Mammary epithelial cell (primary cell): ENCODE measurements at regions not wholly inside any gene's neighbourhood (a gene's known extent, or its start where the extent isn't known, plus 50 kb on each side); places are given as distances from the start of the nearest gene placed in this dataset.

ENCODE experiments used
- CTCF ChIP-seq, 2 donors: IDR thresholded peaks in 1 of 2; conservative IDR thresholded peaks in 1 of 2; 2 replicates each; pipeline ENCODE4 v1.5.1; 2011 to 2012; ENCODE audit warnings: inconsistent platforms in 2 of 2, low read length in 2 of 2, mild to moderate bottlenecking in 2 of 2, control low read depth in 1 of 2, low read depth in 1 of 2; ENCODE audit not compliant: insufficient read depth in 1 of 2; ENCODE audit errors: extremely low read depth in 1 of 2
- EZH2 ChIP-seq: IDR thresholded peaks from 2 replicates; pipeline ENCODE4 v1.6.1; 2012; ENCODE audit warnings: low read length, inconsistent platforms, borderline replicate concordance

GRCh38 chr4:136768213-136768924 is 763.9 kb downstream of the PCDH18 start:
- no peak for TF ChIP-seq CTCF (conservative IDR thresholded peaks at IDR 0.05 in 1 of 2, IDR thresholded peaks at IDR 0.05 in 1 of 2; ENCODE audit: extremely low read depth in 1 of 2, insufficient read depth in 1 of 2, low read depth in 1 of 2, low read length in 2 of 2)
- TF ChIP-seq EZH2: no peak
